ENCODE measurements at regions not wholly inside any gene's neighbourhood (a gene's known extent, or its start where the extent isn't known, plus 50 kb on each side); places are given as distances from the start of the nearest gene placed in this dataset.
"Not testable (repeated sequence)": the region's sequence is repeated elsewhere in the genome, so short reads cannot be mapped to it uniquely, and the experiment has no call there.

GRCh38 chr16:48978501-48978900 lies 303.1 kb downstream of the CBLN1 start:
- DNase-seq, result peak; percentile 40

GRCh38 chr16:48972236-48972635 lies 309.4 kb downstream of the CBLN1 start:
- no peak for DNase-seq

- DNase-seq, result peak; percentile 23
Observed at GRCh38 chr16:48971571-48972077, 310.0 kb downstream of the CBLN1 start.

- no peak for DNase-seq
Observed at GRCh38 chr16:48970216-48970615, 311.4 kb downstream of the CBLN1 start.

GRCh38 chr16:48969611-48970010 lies 312.0 kb downstream of the CBLN1 start:
- no peak for DNase-seq

- peak; percentile 49 for DNase-seq
Observed at GRCh38 chr16:48965386-48965785, 316.3 kb downstream of the CBLN1 start.

- peak; percentile 92 for DNase-seq
Observed at GRCh38 chr16:48963901-48964615, 317.6 kb downstream of the CBLN1 start.

GRCh38 chr16:48963306-48963705 lies 318.3 kb downstream of the CBLN1 start:
- peak; percentile 75 for DNase-seq

- no peak for DNase-seq
Observed at GRCh38 chr16:48961546-48961945, 320.1 kb downstream of the CBLN1 start.

GRCh38 chr16:48960830-48961229 lies 320.8 kb downstream of the CBLN1 start:
- DNase-seq, result no peak

- DNase-seq, result no peak
Observed at GRCh38 chr16:48959747-48960146, 321.9 kb downstream of the CBLN1 start.

- no peak for DNase-seq
Observed at GRCh38 chr16:48959204-48959603, 322.4 kb downstream of the CBLN1 start.

GRCh38 chr16:48958681-48959080 lies 323.0 kb downstream of the CBLN1 start:
- DNase-seq, result no peak

GRCh38 chr16:48956620-48957019 lies 325.0 kb downstream of the CBLN1 start:
- no peak for DNase-seq

- no peak for DNase-seq
Observed at GRCh38 chr16:48955837-48956236, 325.8 kb downstream of the CBLN1 start.

GRCh38 chr16:48951621-48952125 lies 330.0 kb downstream of the CBLN1 start:
- not testable (repeated sequence) for DNase-seq

- peak; percentile 8 for DNase-seq
Observed at GRCh38 chr16:48950184-48950583, 331.5 kb downstream of the CBLN1 start.

- peak; percentile 47 for DNase-seq
Observed at GRCh38 chr16:48949636-48950035, 332.0 kb downstream of the CBLN1 start.

GRCh38 chr16:48948911-48949310 lies 332.7 kb downstream of the CBLN1 start:
- DNase-seq, result no peak

- DNase-seq, result no peak
Observed at GRCh38 chr16:48947371-48947713, 334.3 kb downstream of the CBLN1 start.

GRCh38 chr16:48946686-48947370 lies 334.8 kb downstream of the CBLN1 start:
- DNase-seq, result no peak

- DNase-seq, result no peak
Observed at GRCh38 chr16:48942996-48943395, 333.0 kb upstream of the N4BP1 start.

- no peak for DNase-seq
Observed at GRCh38 chr16:48936811-48937210, 326.8 kb upstream of the N4BP1 start.

GRCh38 chr16:48932216-48932855 lies 322.4 kb upstream of the N4BP1 start:
- no peak for DNase-seq
